HG02642 (cell line): ENCODE measurements at regions not wholly inside any gene's neighbourhood (a gene's known extent, or its start where the extent isn't known, plus 50 kb on each side); places are given as distances from the start of the nearest gene placed in this dataset.
"Not testable (repeated sequence)": the region's sequence is repeated elsewhere in the genome, so short reads cannot be mapped to it uniquely, and the experiment has no call there.

Source experiments
- ATAC-seq: cut with Tn5 transposase; IDR thresholded peaks from one replicate; pipeline ENCODE4 v1.9.1; 2021; ENCODE audit warnings: mild to moderate bottlenecking; ENCODE audit not compliant: unreplicated experiment, poor library complexity

DNA sequence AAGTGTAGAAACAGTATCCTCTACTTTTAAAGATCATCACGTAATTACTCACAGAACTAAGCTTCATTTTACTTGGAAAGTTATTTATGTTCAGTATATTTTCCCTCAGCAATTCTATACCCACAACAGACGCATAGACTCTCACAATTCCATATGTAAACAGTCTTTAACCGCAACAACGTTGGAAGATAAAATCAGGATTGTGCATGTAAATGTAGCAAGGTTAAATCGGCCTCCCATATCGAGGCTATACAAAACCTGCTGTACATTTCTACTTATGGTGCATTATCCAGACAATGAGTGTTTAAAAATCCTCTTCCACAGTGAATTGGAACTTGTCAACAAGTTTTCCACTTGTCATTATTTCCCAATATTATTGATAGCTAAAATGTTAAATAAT lies 581.1 kb downstream of the SLC16A7 start:
- ATAC-seq, result no peak

DNA sequence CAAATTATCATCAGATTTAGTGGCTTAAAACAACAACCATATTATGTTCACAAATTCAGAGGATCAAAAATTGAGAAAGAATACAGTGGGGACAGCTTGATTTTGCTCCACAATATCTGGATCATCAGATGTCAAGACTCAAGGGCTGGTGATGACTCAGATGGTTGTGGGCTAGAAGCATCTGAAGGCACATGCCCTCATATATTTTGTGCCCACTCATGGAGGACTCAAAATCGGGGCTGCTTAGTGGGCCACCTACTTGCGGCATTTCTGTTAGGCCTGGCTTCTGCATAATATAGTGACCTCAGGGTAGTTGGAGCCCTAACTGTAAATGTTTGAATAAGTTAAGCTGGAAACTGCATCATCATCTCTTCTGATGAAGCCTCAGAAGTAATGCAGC lies 584.5 kb downstream of the SLC16A7 start:
- no peak for ATAC-seq

DNA sequence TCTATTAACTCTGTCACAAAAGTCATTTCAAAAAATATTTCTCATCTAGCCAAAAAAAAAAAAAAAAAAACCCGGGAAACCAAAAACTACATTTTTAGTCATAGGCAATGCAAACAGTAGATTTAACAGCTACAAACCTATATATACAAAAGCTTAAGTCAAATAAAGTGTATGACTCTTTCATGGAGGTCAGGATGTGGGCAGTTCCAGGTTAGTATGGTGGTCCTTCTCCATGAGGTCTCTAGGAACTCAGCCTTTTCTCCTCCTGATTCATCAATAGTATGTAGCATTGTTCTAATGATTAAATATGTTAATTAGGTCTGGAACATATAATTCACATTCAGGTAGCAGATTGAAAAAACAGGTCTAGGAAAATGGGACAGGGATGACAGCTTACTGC lies 586.5 kb downstream of the SLC16A7 start:
- no peak for ATAC-seq

- ATAC-seq, result no peak
These were observed 588.3 kb downstream of the SLC16A7 start for GRCh38 chr12:60184096-60184495.

DNA sequence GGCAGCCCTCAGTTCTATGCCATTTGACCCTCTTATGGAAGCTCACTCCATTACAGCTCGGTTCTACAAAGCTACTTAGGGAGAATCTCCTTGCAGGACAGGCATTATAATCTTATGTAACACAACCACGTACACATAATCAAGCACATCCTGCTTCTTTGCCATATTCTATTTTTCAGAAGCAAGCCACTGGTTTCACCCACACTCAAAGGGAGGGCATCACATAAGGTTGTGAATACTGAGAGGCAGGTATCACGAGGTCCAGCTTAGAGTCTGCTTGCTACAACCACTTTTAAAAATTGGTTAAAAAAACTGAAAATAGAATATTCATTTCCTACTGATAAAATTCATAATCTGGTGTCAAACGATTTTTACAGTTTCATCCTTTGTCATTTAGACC lies 589.2 kb downstream of the SLC16A7 start:
- no peak for ATAC-seq

DNA sequence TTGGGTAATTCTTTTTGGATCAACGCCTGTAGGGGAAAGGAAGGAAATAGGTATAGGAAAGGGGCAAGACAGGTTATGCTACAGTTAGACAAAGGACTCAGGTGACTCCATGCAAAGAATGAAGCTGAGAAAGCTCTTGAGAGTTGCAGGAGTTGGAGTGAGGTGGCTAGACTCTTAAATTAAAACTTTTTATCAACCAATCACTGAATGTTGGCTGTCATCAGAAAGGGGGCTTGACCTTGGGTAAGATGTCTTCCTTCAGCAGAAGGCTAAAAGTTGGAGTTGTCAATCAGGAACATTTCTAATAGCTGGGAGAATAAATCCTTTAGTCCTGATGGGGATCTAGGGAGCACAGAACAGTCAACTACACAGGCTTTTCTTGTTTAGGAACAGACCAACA lies 595.4 kb downstream of the SLC16A7 start:
- no peak for ATAC-seq

- ATAC-seq, result no peak
These were observed 596.0 kb downstream of the SLC16A7 start for GRCh38 chr12:60191676-60192359.

DNA sequence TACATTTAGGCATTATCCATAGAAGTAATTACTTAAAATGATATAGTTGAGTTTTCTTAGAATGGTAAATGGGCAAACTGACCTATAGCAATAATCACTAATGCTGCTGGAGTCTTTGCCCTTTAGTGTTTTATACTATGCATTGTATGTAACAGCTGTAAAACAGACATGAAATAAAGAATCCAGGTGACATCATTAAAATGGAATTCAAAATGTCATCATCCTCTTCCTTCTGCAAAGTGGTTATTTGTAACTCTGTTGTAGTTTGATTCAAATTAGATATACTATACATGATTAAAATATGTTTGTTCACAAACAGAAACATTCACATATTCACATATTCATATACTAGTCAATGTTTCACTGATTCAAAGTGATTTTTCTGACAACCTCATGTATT lies 598.8 kb downstream of the SLC16A7 start:
- ATAC-seq, result no peak

DNA sequence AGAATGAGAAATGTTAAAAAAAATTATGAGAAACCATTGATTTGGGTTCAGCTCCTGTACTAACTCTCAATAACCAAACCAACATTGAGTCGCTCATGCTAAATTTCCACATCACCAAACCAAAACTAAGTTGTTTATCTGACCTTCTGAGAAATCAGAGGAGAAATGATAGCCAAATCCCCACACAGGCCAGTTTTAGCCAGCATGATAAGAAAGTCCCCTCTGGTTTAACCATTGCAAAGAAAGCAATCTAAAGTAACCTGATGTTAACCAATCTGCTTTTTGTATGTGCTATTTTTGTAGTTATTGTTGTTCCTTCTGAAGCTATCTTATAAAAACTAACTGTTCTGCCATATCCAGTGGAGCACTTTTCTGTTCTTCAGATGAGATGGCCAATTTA lies 599.7 kb downstream of the SLC16A7 start:
- ATAC-seq, result no peak

- no peak for ATAC-seq
These were observed 600.5 kb downstream of the SLC16A7 start for GRCh38 chr12:60196366-60196765.

DNA sequence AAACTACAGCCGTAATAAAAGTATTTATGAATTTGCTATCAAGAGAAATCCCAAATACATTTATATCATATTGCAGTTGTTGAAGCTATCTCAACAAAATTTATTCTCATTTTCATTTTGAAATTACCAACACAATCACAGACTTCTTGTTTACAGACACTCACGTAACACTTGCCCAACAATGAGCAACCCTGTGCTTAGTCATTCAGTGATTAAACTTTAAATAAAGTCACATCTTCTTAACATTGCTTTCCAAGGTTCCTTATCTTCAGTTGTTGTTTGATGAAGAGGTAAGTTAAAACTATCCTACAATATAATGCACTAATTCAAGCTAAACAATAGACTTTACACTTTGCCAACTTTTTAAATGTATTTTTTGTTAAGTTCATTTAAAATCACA lies 601.8 kb downstream of the SLC16A7 start:
- no peak for ATAC-seq

- no peak for ATAC-seq
These were observed 606.1 kb downstream of the SLC16A7 start for GRCh38 chr12:60201891-60202290.

GRCh38 chr12:60205500-60205899 lies 609.7 kb downstream of the SLC16A7 start:
- no peak for ATAC-seq

DNA sequence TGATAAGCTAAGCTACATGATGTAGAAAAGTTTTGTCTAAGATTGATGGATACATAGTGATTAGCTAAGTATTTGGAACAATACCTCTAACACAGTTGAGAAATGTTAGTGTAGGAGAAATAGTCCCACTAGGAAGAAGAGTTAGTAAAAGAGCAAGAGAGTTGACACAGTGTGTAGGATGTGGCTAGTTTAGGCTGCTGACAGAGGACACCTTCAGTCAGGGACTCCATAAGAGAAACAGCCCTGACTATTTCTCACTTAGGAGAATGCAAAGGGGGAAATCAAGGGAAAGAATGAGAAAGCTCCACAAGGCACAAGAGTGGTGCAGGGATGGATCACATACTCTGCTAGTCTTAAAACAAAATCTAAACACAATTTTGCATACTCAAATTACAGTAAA lies 613.7 kb downstream of the SLC16A7 start:
- ATAC-seq, result no peak

DNA sequence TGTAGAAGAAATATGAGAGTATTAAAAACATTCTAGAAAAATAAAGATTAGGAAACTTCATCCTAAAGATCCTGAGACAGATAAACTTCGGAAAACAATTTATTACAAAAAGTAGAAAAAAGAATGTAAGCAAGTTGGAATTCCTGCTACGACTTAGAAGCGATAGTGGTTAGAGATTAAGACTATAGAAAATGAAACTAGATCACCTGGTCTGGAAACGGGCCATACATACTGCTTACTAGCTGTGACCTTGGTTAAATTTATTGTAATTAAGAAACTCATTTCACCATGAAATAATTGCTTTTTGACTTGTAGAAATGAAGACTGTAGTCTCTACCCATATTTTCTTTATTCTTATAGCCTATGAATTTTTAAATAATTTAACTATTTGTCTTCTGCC lies 614.1 kb downstream of the SLC16A7 start:
- no peak for ATAC-seq

GRCh38 chr12:60210756-60211155 lies 614.9 kb downstream of the SLC16A7 start:
- ATAC-seq, result no peak

DNA sequence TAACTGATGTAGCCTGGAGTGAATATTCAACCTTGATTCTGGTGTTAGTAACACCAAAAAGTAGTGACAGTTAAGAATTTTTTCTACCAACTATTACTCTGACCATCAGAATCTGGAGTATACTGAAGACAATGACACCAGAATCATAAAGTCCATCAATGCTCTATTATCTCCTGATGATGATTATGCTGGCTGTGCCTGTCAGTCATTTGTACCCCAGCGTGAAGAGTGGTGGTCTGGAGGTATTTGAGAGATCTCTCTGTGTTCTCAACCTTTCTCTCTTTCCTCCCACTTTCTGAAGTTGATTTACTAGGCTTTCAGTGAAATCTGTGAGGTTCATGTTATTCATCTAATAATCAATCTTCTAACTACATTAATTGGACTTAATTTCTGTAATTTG lies 615.4 kb downstream of the SLC16A7 start:
- no peak for ATAC-seq

DNA sequence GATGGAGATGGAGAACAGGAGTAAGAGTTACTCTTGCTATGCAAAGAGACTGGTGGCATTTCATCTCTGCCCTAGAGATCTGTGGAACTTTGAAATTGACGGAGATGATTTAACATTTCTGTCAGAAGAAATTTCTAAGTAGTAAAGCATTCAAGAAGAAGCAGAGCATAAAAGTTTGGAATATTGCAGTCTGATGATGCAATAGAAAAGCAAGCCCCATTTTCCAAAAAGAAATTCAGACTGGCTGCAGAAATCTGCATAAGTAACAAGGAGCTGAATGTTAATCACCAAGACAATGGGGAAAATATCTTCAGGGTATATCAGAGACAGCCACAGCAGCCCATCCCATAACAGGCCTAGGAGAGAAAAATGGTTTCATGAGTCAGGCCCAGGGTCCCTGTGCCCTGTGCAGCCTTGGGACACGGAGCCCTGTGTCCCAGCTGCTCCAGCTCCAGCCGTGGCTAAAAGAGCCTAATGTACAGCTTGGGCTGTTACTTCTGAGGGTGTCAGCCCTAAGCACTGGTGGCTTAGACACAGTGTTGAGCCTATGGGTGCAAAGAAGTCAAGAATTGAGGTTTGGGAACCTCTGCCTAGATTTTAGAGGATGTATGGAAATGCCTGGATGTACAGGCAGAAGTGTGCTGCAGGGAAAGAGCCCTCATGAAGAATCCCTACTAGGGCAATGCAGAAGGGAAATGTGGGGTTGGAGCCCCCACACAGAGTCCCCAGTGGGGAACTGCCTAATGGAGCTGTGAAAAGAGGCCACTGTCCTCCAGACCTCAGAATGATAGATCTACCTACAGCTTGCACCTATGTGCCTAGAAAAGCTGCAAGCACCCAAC lies 616.6 kb downstream of the SLC16A7 start:
- no peak for ATAC-seq

- not testable (repeated sequence) for ATAC-seq
These were observed 617.4 kb downstream of the SLC16A7 start for GRCh38 chr12:60213272-60213671.

GRCh38 chr12:60216226-60216625 lies 620.4 kb downstream of the SLC16A7 start:
- ATAC-seq, result no peak

GRCh38 chr12:60223242-60223641 lies 627.4 kb downstream of the SLC16A7 start:
- no peak for ATAC-seq
